ENCODE measurements at regions not wholly inside any gene's neighbourhood (a gene's known extent, or its start where the extent isn't known, plus 50 kb on each side); places are given as distances from the start of the nearest gene placed in this dataset.

GRCh38 chr3:177334803-177335202 is 137.5 kb upstream of the TBL1XR1 start:
- TF ChIP-seq, protein P1, sequence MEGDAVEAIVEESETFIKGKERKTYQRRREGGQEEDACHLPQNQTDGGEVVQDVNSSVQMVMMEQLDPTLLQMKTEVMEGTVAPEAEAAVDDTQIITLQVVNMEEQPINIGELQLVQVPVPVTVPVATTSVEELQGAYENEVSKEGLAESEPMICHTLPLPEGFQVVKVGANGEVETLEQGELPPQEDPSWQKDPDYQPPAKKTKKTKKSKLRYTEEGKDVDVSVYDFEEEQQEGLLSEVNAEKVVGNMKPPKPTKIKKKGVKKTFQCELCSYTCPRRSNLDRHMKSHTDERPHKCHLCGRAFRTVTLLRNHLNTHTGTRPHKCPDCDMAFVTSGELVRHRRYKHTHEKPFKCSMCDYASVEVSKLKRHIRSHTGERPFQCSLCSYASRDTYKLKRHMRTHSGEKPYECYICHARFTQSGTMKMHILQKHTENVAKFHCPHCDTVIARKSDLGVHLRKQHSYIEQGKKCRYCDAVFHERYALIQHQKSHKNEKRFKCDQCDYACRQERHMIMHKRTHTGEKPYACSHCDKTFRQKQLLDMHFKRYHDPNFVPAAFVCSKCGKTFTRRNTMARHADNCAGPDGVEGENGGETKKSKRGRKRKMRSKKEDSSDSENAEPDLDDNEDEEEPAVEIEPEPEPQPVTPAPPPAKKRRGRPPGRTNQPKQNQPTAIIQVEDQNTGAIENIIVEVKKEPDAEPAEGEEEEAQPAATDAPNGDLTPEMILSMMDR (IDR thresholded peaks at IDR 0.05 in 4 of 5, conservative IDR thresholded peaks at IDR 0.05 in 1 of 5): no peak
- TF ChIP-seq POLR2A (IDR thresholded peaks at IDR 0.05): no peak
